Activated gamma-delta T cell (primary cell): ENCODE measurements at regions not wholly inside any gene's neighbourhood (a gene's known extent, or its start where the extent isn't known, plus 50 kb on each side); places are given as distances from the start of the nearest gene placed in this dataset.

Experiments used
- DNase-seq: peaks from one replicate; lab custom pipeline; 2025; lab: John Stamatoyannopoulos, UW

- DNase-seq = no peak
Measured at GRCh38 chrX:109928596-109929335, 74.1 kb upstream of the TMEM164 start.

- DNase-seq = no peak
Measured at GRCh38 chrX:109931677-109932076, 71.2 kb upstream of the TMEM164 start.

GRCh38 chrX:109934434-109934833 is 68.5 kb upstream of the TMEM164 start:
- no peak for DNase-seq

GRCh38 chrX:109934935-109935334 is 68.0 kb upstream of the TMEM164 start:
- DNase-seq = no peak

GRCh38 chrX:109936114-109936513 is 66.8 kb upstream of the TMEM164 start:
- no peak for DNase-seq

- no peak for DNase-seq
Measured at GRCh38 chrX:109936598-109936997, 66.3 kb upstream of the TMEM164 start.

- no peak for DNase-seq
Measured at GRCh38 chrX:109939498-109939897, 63.4 kb upstream of the TMEM164 start.

- no peak for DNase-seq
Measured at GRCh38 chrX:109940411-109940810, 62.5 kb upstream of the TMEM164 start.

GRCh38 chrX:109943092-109943739 is 59.7 kb upstream of the TMEM164 start:
- no peak for DNase-seq

- no peak for DNase-seq
Measured at GRCh38 chrX:109943740-109944092, 59.2 kb upstream of the TMEM164 start.

GRCh38 chrX:109952050-109952449 is 50.9 kb upstream of the TMEM164 start:
- no peak for DNase-seq

- no peak for DNase-seq
Measured at GRCh38 chrX:109952985-109953905, 49.7 kb upstream of the TMEM164 start.
